ENCODE measurements at regions not wholly inside any gene's neighbourhood (a gene's known extent, or its start where the extent isn't known, plus 50 kb on each side); places are given as distances from the start of the nearest gene placed in this dataset.

- TF ChIP-seq ATF3 (IDR thresholded peaks at IDR 0.05; ENCODE audit: borderline replicate concordance, extremely low read depth, low read depth, low read length) (no peak), ETV6 (conservative IDR thresholded peaks at IDR 0.05 in 1 of 2, IDR thresholded peaks at IDR 0.05 in 1 of 2; ENCODE audit: borderline replicate concordance in 1 of 2, low read depth in 1 of 2) (no peak), EED (IDR thresholded peaks at IDR 0.05; ENCODE audit: low read depth) (no peak)
Measured at GRCh38 chr1:163523375-163524029, 201.7 kb downstream of the NUF2 start (continued).

- Histone ChIP-seq H3K9me3 (replicated peaks; ENCODE audit: control insufficient read depth, insufficient read depth, low read length) (no peaks in the 10 kb centered on the region), H3K9ac (ENCODE audit: control insufficient read depth, insufficient read depth, low read length) (no peak overlapping the region), H3K4me2 (ENCODE audit: control insufficient read depth, insufficient read depth) (no peak overlapping the region), H3K79me2 (ENCODE audit: control insufficient read depth, insufficient read depth, low read length) (no peaks in the 10 kb centered on the region), H3K27me3 (replicated peaks in 1 of 2; ENCODE audit: control insufficient read depth in 2 of 2, insufficient read depth in 2 of 2, low read length in 1 of 2) (no peaks in the 10 kb centered on the region), H3K4me1 (ENCODE audit: control insufficient read depth, insufficient read depth, low read length) (no peaks in the 10 kb centered on the region), H3K36me3 (ENCODE audit: control insufficient read depth in 2 of 2, insufficient read depth in 2 of 2, low read length in 1 of 2) (no peaks in the 10 kb centered on the region), H3K27ac (ENCODE audit: control insufficient read depth, insufficient read depth) (no peak overlapping the region), H3K4me3 (no peak overlapping the region), H4K20me1 (ENCODE audit: control insufficient read depth, insufficient read depth) (no peaks in the 10 kb centered on the region), H2AFZ (ENCODE audit: control insufficient read depth, low read depth, low read length) (no peak overlapping the region)
- DNase-seq (ENCODE audit: low read depth, low spot score) = no peak
- intact Hi-C loops (cut with micrococcal nuclease; ENCODE audit: unreplicated experiment) = loop anchor here (1.0 to 5.0 kb wide), 4 partner anchors 119 to 1543 kb away; no protein-coding TSS in a partner anchor
- ChIA-PET CTCF (interaction anchor here (0.8 to 2.1 kb wide), 8 partner anchors 8 to 1255 kb away, joined by 3 to 6 read pairs (median 3); no protein-coding TSS in a partner anchor), POLR2A (no interaction called here), SMC1A (ENCODE audit: uncharacterized antibody, unreplicated experiment) (interaction anchor here (1.0 to 2.1 kb wide), 2 partner anchors 8 to 10 kb away, joined by 3 to 5 read pairs; no protein-coding TSS in a partner anchor), RAD21 (ENCODE audit: unreplicated experiment) (no interaction called here)
- TF ChIP-seq RAD21 (IDR thresholded peaks at IDR 0.05; ENCODE audit: insufficient read depth, low read depth, low read length) (peak; percentile 63), SMAD1 (IDR thresholded peaks at IDR 0.05; ENCODE audit: low read depth, partially characterized antibody) (no peak), SMC3 (IDR thresholded peaks at IDR 0.05; ENCODE audit: borderline replicate concordance, low read length) (peak; percentile 66), CTCF (IDR thresholded peaks at IDR 0.05 in 2 of 3, conservative IDR thresholded peaks at IDR 0.05 in 1 of 3; ENCODE audit: control insufficient read depth in 2 of 3, extremely low read depth in 1 of 3, insufficient read depth in 1 of 3, low read depth in 3 of 3, low read length in 3 of 3) (peak; percentile 44 to 52 (median 48))
- in situ Hi-C loops (cut with MboI) = loop anchor here (10.0 kb wide), 1 partner anchor 1256 kb away; no protein-coding TSS in a partner anchor
- FAIRE-seq = no peak
- WGBS (ENCODE audit: insufficient coverage, insufficient replicate concordance, low lambda C conversion rate, missing lambda C conversion rate) = 4% methylated on average over 2 of the region's 2 CpGs
- ATAC-seq = peak; percentile 77
- BruUV-seq (replicated peaks) = no TSS peak
Measured at GRCh38 chr1:163528710-163529348, 207.1 kb downstream of the NUF2 start.
